HepG2 (cell line): ENCODE measurements at regions not wholly inside any gene's neighbourhood (a gene's known extent, or its start where the extent isn't known, plus 50 kb on each side); places are given as distances from the start of the nearest gene placed in this dataset.

Experiments used
- EZH2 ChIP-seq: conservative IDR thresholded peaks from 2 replicates; pipeline ENCODE4 v1.6.1; 2012; ENCODE audit warnings: mild to moderate bottlenecking, low read depth, low read length, moderate library complexity
- KAT2B ChIP-seq: fragments of 150-350 bp; IDR thresholded peaks from 2 replicates; pipeline ENCODE4 v1.6.1; 2014; ENCODE audit warnings: low read depth, low read length, borderline replicate concordance
- MTF1 ChIP-seq: sonication (generic); formaldehyde crosslinking; IDR thresholded peaks from 2 replicates; pipeline ENCODE4 v1.5.0; 2020; ENCODE audit warnings: missing genetic modification reagents
- MXI1 ChIP-seq: IDR thresholded peaks from 3 replicates; pipeline ENCODE4 v1.6.1; 2012; ENCODE audit warnings: low read depth, low read length, inconsistent platforms, borderline replicate concordance
- SRSF9 ChIP-seq: fragments of 200-400 bp; formaldehyde crosslinking; IDR thresholded peaks from 2 replicates; pipeline ENCODE4 v1.6.1; 2018; ENCODE audit warnings: borderline replicate concordance, mild to moderate bottlenecking, low read depth, low read length; ENCODE audit not compliant: insufficient read depth, poor library complexity, severe bottlenecking
- ZNF274 ChIP-seq: sonication (generic); formaldehyde crosslinking; IDR thresholded peaks from 2 replicates; pipeline ENCODE4 v1.5.1; 2020; ENCODE audit warnings: mild to moderate bottlenecking, missing genetic modification reagents
- TF ChIP-seq, protein P1 (sequence below): sonication (generic); formaldehyde crosslinking; IDR thresholded peaks from 2 replicates; pipeline ENCODE4 v1.8.1; 2023; ENCODE audit warnings: missing genetic modification reagents, inconsistent platforms, borderline replicate concordance
- TF ChIP-seq, protein P2 (sequence below): sonication (generic); formaldehyde crosslinking; IDR thresholded peaks from 2 replicates; pipeline ENCODE4 v1.5.0; 2020; ENCODE audit warnings: mild to moderate bottlenecking, missing genetic modification reagents, moderate library complexity
- TF ChIP-seq, protein P3 (sequence below): sonication (generic); formaldehyde crosslinking; IDR thresholded peaks from 2 replicates; pipeline ENCODE4 v1.4.0; 2020; ENCODE audit warnings: missing genetic modification reagents
- TF ChIP-seq, protein P4 (sequence below): IDR thresholded peaks from 2 replicates; pipeline ENCODE4 v1.6.1; 2012; ENCODE audit warnings: inconsistent platforms

DNA sequence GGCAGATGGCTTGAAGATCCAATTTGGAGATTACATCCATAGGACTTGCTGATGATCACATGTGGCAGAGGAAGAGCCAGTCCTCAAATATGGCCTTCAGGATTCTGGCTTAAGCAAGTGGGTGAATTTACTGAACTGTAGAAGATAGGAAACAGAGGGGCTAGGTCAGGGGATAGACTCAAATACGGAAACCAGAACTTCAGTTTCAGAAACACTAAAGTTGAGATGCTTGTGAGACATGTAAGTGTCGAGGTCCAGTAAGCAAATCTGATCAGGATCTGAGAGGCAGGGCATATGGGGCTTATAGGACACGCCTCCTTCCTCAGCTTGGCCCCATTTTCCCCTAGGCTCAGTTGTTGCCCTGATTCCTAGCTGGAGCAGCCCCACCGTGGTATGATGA is 107.7 kb downstream of the LBH start:
- no peak for TF ChIP-seq SRSF9
- TF ChIP-seq, protein P1, sequence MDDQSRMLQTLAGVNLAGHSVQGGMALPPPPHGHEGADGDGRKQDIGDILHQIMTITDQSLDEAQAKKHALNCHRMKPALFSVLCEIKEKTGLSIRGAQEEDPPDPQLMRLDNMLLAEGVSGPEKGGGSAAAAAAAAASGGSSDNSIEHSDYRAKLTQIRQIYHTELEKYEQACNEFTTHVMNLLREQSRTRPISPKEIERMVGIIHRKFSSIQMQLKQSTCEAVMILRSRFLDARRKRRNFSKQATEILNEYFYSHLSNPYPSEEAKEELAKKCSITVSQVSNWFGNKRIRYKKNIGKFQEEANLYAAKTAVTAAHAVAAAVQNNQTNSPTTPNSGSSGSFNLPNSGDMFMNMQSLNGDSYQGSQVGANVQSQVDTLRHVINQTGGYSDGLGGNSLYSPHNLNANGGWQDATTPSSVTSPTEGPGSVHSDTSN (CRISPR knock-in tag), result no peak
- TF ChIP-seq, protein P2, sequence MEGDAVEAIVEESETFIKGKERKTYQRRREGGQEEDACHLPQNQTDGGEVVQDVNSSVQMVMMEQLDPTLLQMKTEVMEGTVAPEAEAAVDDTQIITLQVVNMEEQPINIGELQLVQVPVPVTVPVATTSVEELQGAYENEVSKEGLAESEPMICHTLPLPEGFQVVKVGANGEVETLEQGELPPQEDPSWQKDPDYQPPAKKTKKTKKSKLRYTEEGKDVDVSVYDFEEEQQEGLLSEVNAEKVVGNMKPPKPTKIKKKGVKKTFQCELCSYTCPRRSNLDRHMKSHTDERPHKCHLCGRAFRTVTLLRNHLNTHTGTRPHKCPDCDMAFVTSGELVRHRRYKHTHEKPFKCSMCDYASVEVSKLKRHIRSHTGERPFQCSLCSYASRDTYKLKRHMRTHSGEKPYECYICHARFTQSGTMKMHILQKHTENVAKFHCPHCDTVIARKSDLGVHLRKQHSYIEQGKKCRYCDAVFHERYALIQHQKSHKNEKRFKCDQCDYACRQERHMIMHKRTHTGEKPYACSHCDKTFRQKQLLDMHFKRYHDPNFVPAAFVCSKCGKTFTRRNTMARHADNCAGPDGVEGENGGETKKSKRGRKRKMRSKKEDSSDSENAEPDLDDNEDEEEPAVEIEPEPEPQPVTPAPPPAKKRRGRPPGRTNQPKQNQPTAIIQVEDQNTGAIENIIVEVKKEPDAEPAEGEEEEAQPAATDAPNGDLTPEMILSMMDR, result no peak
- TF ChIP-seq, protein P3, sequence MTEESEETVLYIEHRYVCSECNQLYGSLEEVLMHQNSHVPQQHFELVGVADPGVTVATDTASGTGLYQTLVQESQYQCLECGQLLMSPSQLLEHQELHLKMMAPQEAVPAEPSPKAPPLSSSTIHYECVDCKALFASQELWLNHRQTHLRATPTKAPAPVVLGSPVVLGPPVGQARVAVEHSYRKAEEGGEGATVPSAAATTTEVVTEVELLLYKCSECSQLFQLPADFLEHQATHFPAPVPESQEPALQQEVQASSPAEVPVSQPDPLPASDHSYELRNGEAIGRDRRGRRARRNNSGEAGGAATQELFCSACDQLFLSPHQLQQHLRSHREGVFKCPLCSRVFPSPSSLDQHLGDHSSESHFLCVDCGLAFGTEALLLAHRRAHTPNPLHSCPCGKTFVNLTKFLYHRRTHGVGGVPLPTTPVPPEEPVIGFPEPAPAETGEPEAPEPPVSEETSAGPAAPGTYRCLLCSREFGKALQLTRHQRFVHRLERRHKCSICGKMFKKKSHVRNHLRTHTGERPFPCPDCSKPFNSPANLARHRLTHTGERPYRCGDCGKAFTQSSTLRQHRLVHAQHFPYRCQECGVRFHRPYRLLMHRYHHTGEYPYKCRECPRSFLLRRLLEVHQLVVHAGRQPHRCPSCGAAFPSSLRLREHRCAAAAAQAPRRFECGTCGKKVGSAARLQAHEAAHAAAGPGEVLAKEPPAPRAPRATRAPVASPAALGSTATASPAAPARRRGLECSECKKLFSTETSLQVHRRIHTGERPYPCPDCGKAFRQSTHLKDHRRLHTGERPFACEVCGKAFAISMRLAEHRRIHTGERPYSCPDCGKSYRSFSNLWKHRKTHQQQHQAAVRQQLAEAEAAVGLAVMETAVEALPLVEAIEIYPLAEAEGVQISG, result no peak
- TF ChIP-seq KAT2B, result no peak
- TF ChIP-seq MTF1 (CRISPR knock-in tag), result no peak
- TF ChIP-seq EZH2, result no peak
- no peak for TF ChIP-seq MXI1
- no peak for TF ChIP-seq ZNF274 (CRISPR knock-in tag)
- TF ChIP-seq, protein P4, sequence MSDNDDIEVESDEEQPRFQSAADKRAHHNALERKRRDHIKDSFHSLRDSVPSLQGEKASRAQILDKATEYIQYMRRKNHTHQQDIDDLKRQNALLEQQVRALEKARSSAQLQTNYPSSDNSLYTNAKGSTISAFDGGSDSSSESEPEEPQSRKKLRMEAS, result no peak
